A549 (cell line): ENCODE measurements at regions not wholly inside any gene's neighbourhood (a gene's known extent, or its start where the extent isn't known, plus 50 kb on each side); places are given as distances from the start of the nearest gene placed in this dataset.

Experiments
- ATAC-seq, 2 experiments: fragments of 200-7000 bp in 1 of 2; fragments of >200 bp in 1 of 2; cut with Nextera tagmentation in 1 of 2; cut with Tn5 transposase in 1 of 2; 3 replicates each; pipeline versions ENCODE4 v1.8.0 to v1.9.1; 2018 to 2020; ENCODE audit warnings: mild to moderate bottlenecking in 1 of 2, moderate library complexity in 1 of 2
- CTCF ChIA-PET: fragments of 300-600 bp; sonication (Branson Sonifier 250); formaldehyde crosslinking; extraction: SDS; loops from one replicate; lab custom pipeline; 2021; ENCODE audit warnings: antibody characterized with exemption, inconsistent platforms; lab: Yijun Ruan, JAX
- POLR2A ChIA-PET: fragments of 350-600 bp; formaldehyde crosslinking; extraction: SDS; loops from one replicate; lab custom pipeline; 2021; ENCODE audit warnings: antibody characterized with exemption, inconsistent platforms; lab: Yijun Ruan, JAX
- DNase-seq, 2 experiments: peaks; one replicate each; pipeline versions ENCODE4 v3.0.0 to v3.0.0-alpha.2; 2011 to 2016; ENCODE audit warnings: low read depth in 1 of 2, low spot score in 1 of 2
- FAIRE-seq: peaks from 2 replicates; lab custom pipeline; 2011; peaks lifted over from hg19 to GRCh38; lab: Jason Lieb, UNC
- H3K27ac ChIP-seq, 2 experiments: fragments of >200 bp; sonication (Bioruptor Twin); formaldehyde crosslinking; 3 replicates each; pipeline ENCODE4 v1.5.1; 2016 to 2017
- H3K4me1 ChIP-seq: fragments of >200 bp; sonication (Bioruptor Twin); formaldehyde crosslinking; 3 replicates; pipeline ENCODE4 v1.6.1; 2016
- H3K4me2 ChIP-seq: fragments of >200 bp; sonication (Bioruptor Twin); formaldehyde crosslinking; 3 replicates; pipeline ENCODE4 v1.6.1; 2016
- H3K4me3 ChIP-seq: fragments of >200 bp; sonication (Bioruptor Twin); formaldehyde crosslinking; 3 replicates; pipeline ENCODE4 v1.5.1; 2016
- H3K9me3 ChIP-seq: fragments of >200 bp; sonication (Bioruptor Twin); formaldehyde crosslinking; 3 replicates; pipeline ENCODE4 v1.6.1; 2016
- BHLHE40 ChIP-seq: IDR thresholded peaks from 2 replicates; pipeline ENCODE4 v1.6.1; 2012; ENCODE audit warnings: low read depth, low read length, inconsistent platforms
- CBX8 ChIP-seq: fragments of 200-600 bp; sonication (generic); IDR thresholded peaks from 2 replicates; pipeline ENCODE4 v1.6.1; 2016
- CEBPB ChIP-seq, 2 experiments: fragments of >200 bp in 1 of 2; sonication (Bioruptor Twin) in 1 of 2; formaldehyde crosslinking in 1 of 2; IDR thresholded peaks; 2 replicates each; pipeline ENCODE4 v1.6.1; 2012 to 2016
- EHF ChIP-seq: fragments of 250-450 bp; sonication (Bioruptor Pico); IDR thresholded peaks from 2 replicates; pipeline ENCODE4 v1.5.0; 2020; ENCODE audit warnings: mild to moderate bottlenecking
- EHMT2 ChIP-seq: fragments of 200-600 bp; sonication (generic); IDR thresholded peaks from 2 replicates; pipeline ENCODE4 v1.6.1; 2016; ENCODE audit warnings: antibody characterized with exemption, low read depth, mild to moderate bottlenecking, moderate library complexity
- FOSB ChIP-seq: fragments of 250-450 bp; sonication (Bioruptor Pico); IDR thresholded peaks from 2 replicates; pipeline ENCODE4 v1.5.0; 2020; ENCODE audit warnings: mild to moderate bottlenecking, moderate library complexity
- FOXS1 ChIP-seq: fragments of 250-450 bp; sonication (Bioruptor Pico); IDR thresholded peaks from 2 replicates; pipeline ENCODE4 v1.5.0; 2020; ENCODE audit warnings: mild to moderate bottlenecking, moderate library complexity
- GATA3 ChIP-seq: IDR thresholded peaks from 2 replicates; pipeline ENCODE4 v1.6.1; 2012; ENCODE audit warnings: borderline replicate concordance
- HES2 ChIP-seq: fragments of >200 bp; sonication (Bioruptor Twin); formaldehyde crosslinking; IDR thresholded peaks from 2 replicates; pipeline ENCODE4 v1.6.1; 2016
- HEYL ChIP-seq: fragments of 250-450 bp; sonication (Bioruptor Pico); IDR thresholded peaks from 2 replicates; pipeline ENCODE4 v1.8.0; 2021; ENCODE audit warnings: mild to moderate bottlenecking, moderate library complexity
- HOXB5 ChIP-seq: fragments of 250-450 bp; sonication (Bioruptor Pico); IDR thresholded peaks from 2 replicates; pipeline ENCODE4 v1.5.0; 2020; ENCODE audit warnings: mild to moderate bottlenecking, moderate library complexity
- JUNB ChIP-seq: fragments of >200 bp; sonication (Bioruptor Twin); formaldehyde crosslinking; IDR thresholded peaks from 2 replicates; pipeline ENCODE4 v1.6.1; 2016
- KDM1A ChIP-seq: fragments of 200-600 bp; sonication (generic); IDR thresholded peaks from 2 replicates; pipeline ENCODE4 v1.6.1; 2016; ENCODE audit warnings: low read depth, mild to moderate bottlenecking
- KDM5A ChIP-seq: fragments of 200-600 bp; sonication (generic); IDR thresholded peaks from 2 replicates; pipeline ENCODE4 v1.6.1; 2016; ENCODE audit warnings: antibody characterized with exemption, mild to moderate bottlenecking
- MYC ChIP-seq: IDR thresholded peaks from 2 replicates; pipeline ENCODE4 v1.6.1; 2012; ENCODE audit warnings: mild to moderate bottlenecking, inconsistent platforms, low read length, improper control_type of control experiment, borderline replicate concordance
- NR3C1 ChIP-seq: fragments of >200 bp; sonication (Bioruptor Twin); formaldehyde crosslinking; IDR thresholded peaks from 3 replicates; pipeline ENCODE4 v1.6.1; 2017
- PBX3 ChIP-seq: IDR thresholded peaks from 2 replicates; pipeline ENCODE4 v1.6.1; 2012
- POLR2AphosphoS2 ChIP-seq: conservative IDR thresholded peaks from 2 replicates; pipeline ENCODE4 v1.6.1; 2012; ENCODE audit warnings: low read length, improper control_type of control experiment, inconsistent platforms
- RAD21 ChIP-seq, 2 experiments: fragments of >200 bp in 1 of 2; sonication (Bioruptor Twin) in 1 of 2; formaldehyde crosslinking in 1 of 2; IDR thresholded peaks in 1 of 2; conservative IDR thresholded peaks in 1 of 2; 2 replicates in 1 of 2; 3 replicates in 1 of 2; pipeline ENCODE4 v1.6.1; 2012 to 2018; ENCODE audit warnings: inconsistent platforms in 1 of 2
- RARB ChIP-seq: fragments of 250-450 bp; sonication (Bioruptor Pico); IDR thresholded peaks from 2 replicates; pipeline ENCODE4 v1.8.0; 2021; ENCODE audit warnings: mild to moderate bottlenecking, moderate library complexity
- RCOR1 ChIP-seq: fragments of 150-350 bp; IDR thresholded peaks from 2 replicates; pipeline ENCODE4 v1.6.1; 2014; ENCODE audit warnings: antibody characterized with exemption, low read length, low read depth
- SREBF2 ChIP-seq: fragments of 450-650 bp; IDR thresholded peaks from 2 replicates; pipeline ENCODE4 v1.6.1; 2014; ENCODE audit warnings: mild to moderate bottlenecking, moderate library complexity
- ZFP36 ChIP-seq: fragments of 450-650 bp; IDR thresholded peaks from 2 replicates; pipeline ENCODE4 v1.6.1; 2014; ENCODE audit warnings: borderline replicate concordance; ENCODE audit not compliant: partially characterized antibody
- WGBS: methylation state at CpG from one replicate; pipeline ENCODE4 v1.1.6; 2017; ENCODE audit errors: missing lambda C conversion rate; 5-methylcytosine and 5-hydroxymethylcytosine counted together
- TF ChIP-seq, protein P1 (sequence below): fragments of 250-450 bp; sonication (Bioruptor Pico); IDR thresholded peaks from 2 replicates; pipeline ENCODE4 v1.5.0; 2020; ENCODE audit warnings: low read depth, mild to moderate bottlenecking, moderate library complexity
- TF ChIP-seq, protein P2 (sequence below): fragments of 250-450 bp; sonication (Bioruptor Pico); IDR thresholded peaks from 2 replicates; pipeline ENCODE4 v1.5.0; 2021; ENCODE audit warnings: mild to moderate bottlenecking, moderate library complexity, borderline replicate concordance
- TF ChIP-seq, protein P3 (sequence below): fragments of 150-350 bp; IDR thresholded peaks from 2 replicates; pipeline ENCODE4 v1.6.1; 2014; ENCODE audit warnings: low read depth, mild to moderate bottlenecking, low read length

DNA sequence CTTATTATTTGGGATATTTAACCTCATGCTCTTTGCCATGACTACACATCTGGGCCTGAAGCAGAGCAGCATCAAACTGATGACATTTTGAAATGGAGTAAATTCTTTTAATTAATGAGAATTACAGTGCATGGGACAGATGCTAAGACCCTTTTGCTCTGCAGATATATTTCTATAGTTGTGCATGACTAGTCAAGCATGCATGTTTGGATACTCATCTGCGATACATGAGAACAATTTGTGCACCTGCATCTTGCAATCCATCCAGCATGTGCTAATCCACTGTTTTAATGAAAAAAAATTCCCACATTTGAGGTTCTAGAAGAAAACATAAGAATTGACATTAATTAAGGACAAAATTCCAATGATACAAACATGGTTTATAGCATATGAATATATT, 1047.6 kb upstream of the ACO1 start:
- Histone ChIP-seq H3K4me2 (no peak overlapping the region), H3K27ac (no peak overlapping the region), H3K4me1 (no peaks in the 10 kb centered on the region), H3K4me3 (no peak overlapping the region), H3K9me3 (no peaks in the 10 kb centered on the region)
- POLR2A ChIA-PET = no interaction called here
- CTCF ChIA-PET = no interaction called here
- 14% methylated on average over 1 of the region's 1 CpG for WGBS
- DNase-seq = no peak
- no peak for ATAC-seq
- FAIRE-seq = no peak
- TF ChIP-seq KDM5A = no peak
- TF ChIP-seq BHLHE40 = no peak
- no peak for TF ChIP-seq RCOR1
- TF ChIP-seq MYC = no peak
- TF ChIP-seq RARB (CRISPR knock-in tag) = no peak
- TF ChIP-seq, protein P1, sequence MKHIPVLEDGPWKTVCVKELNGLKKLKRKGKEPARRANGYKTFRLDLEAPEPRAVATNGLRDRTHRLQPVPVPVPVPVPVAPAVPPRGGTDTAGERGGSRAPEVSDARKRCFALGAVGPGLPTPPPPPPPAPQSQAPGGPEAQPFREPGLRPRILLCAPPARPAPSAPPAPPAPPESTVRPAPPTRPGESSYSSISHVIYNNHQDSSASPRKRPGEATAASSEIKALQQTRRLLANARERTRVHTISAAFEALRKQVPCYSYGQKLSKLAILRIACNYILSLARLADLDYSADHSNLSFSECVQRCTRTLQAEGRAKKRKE = no peak
- TF ChIP-seq CEBPB (IDR thresholded peaks at IDR 0.05) = no peak
- no peak for TF ChIP-seq RAD21 (conservative IDR thresholded peaks at IDR 0.05 in 1 of 2, IDR thresholded peaks at IDR 0.05 in 1 of 2)
- no peak for TF ChIP-seq EHMT2

DNA sequence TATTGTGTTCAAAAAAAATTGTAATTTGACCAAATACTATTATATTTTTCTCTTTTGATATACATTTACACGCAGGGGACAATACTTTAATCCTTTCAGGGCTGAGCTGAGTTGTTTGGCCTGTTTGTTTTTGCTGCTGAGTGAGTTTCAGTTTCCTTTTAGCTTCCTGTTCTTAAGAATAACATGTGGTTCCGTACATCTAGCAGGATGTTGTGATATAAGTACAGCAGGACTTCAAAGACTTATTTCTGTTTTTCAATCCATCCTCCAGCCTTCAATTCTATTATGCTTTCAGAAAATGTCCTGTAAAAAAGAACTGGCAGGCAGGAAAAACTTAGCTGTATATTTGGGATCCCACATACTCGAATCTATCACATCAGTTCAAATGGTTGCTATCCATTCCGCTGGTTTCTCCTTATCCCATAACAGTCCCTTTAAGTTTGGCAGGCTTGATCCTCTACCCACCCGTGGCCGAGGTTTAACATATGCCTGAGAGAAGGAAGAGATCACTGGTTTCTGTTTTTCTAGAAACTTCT, 1037.3 kb upstream of the ACO1 start:
- ATAC-seq (no peak), DNase-seq (no peak)
- Histone ChIP-seq H3K27ac (no peak overlapping the region), H3K4me2 (0 out of 3 replicates have a peak overlapping the region, but pooled peaks have one; percentile 21)
- 6% methylated on average over 6 of the region's 6 CpGs for WGBS
- no peak for TF ChIP-seq EHMT2
- no peak for TF ChIP-seq RARB (CRISPR knock-in tag)
- TF ChIP-seq HEYL (CRISPR knock-in tag) = no peak
- TF ChIP-seq, all 56 proteins: peak for 0
- no peaks in the 10 kb centered on the region for H3K9me3 ChIP-seq
- no peak overlapping the region for H3K4me3 ChIP-seq
- POLR2A ChIA-PET = no interaction called here
- CTCF ChIA-PET = no interaction called here
- no peak for FAIRE-seq
- H3K4me1 ChIP-seq = no peaks in the 10 kb centered on the region

GRCh38 chr9:31355159-31355882, 1029.1 kb upstream of the ACO1 start:
- FAIRE-seq = no peak
- POLR2A ChIA-PET = no interaction called here
- ATAC-seq = no peak
- Histone ChIP-seq H3K4me3 (no peak overlapping the region), H3K4me2 (no peak overlapping the region), H3K4me1 (no peaks in the 10 kb centered on the region), H3K27ac (no peak overlapping the region), H3K9me3 (no peaks in the 10 kb centered on the region)
- TF ChIP-seq EHF (CRISPR knock-in tag) (no peak), NR3C1 (no peak)
- CTCF ChIA-PET = no interaction called here
- WGBS = 4% methylated on average over 5 of the region's 5 CpGs
- DNase-seq = no peak

GRCh38 chr9:31355965-31356364, 1028.5 kb upstream of the ACO1 start:
- POLR2A ChIA-PET = no interaction called here
- no peak overlapping the region for H3K4me2 ChIP-seq
- H3K27ac ChIP-seq = no peak overlapping the region
- no peak for FAIRE-seq
- DNase-seq = no peak
- H3K4me3 ChIP-seq = no peak overlapping the region
- no peaks in the 10 kb centered on the region for H3K4me1 ChIP-seq
- CTCF ChIA-PET = no interaction called here
- no peak for ATAC-seq
- no peaks in the 10 kb centered on the region for H3K9me3 ChIP-seq
- TF ChIP-seq FOSB = no peak
- no peak for TF ChIP-seq PBX3
- TF ChIP-seq HOXB5 = no peak
- no peak for TF ChIP-seq POLR2AphosphoS2
- no peak for TF ChIP-seq HEYL (CRISPR knock-in tag)
- TF ChIP-seq, protein P2, sequence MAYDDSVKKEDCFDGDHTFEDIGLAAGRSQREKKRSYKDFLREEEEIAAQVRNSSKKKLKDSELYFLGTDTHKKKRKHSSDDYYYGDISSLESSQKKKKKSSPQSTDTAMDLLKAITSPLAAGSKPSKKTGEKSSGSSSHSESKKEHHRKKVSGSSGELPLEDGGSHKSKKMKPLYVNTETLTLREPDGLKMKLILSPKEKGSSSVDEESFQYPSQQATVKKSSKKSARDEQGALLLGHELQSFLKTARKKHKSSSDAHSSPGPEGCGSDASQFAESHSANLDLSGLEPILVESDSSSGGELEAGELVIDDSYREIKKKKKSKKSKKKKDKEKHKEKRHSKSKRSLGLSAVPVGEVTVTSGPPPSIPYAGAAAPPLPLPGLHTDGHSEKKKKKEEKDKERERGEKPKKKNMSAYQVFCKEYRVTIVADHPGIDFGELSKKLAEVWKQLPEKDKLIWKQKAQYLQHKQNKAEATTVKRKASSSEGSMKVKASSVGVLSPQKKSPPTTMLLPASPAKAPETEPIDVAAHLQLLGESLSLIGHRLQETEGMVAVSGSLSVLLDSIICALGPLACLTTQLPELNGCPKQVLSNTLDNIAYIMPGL (CRISPR knock-in tag) = no peak
- TF ChIP-seq NR3C1 = no peak
- TF ChIP-seq FOXS1 (CRISPR knock-in tag) = no peak
- no peak for TF ChIP-seq ZFP36
- TF ChIP-seq KDM1A = no peak
- no peak for TF ChIP-seq CBX8
- no peak for TF ChIP-seq SREBF2
- TF ChIP-seq, protein P3, sequence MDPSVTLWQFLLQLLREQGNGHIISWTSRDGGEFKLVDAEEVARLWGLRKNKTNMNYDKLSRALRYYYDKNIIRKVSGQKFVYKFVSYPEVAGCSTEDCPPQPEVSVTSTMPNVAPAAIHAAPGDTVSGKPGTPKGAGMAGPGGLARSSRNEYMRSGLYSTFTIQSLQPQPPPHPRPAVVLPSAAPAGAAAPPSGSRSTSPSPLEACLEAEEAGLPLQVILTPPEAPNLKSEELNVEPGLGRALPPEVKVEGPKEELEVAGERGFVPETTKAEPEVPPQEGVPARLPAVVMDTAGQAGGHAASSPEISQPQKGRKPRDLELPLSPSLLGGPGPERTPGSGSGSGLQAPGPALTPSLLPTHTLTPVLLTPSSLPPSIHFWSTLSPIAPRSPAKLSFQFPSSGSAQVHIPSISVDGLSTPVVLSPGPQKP = no peak
- TF ChIP-seq HES2 = no peak
- TF ChIP-seq JUNB = no peak
- TF ChIP-seq GATA3 = no peak
